ENCODE measurements at regions not wholly inside any gene's neighbourhood (a gene's known extent, or its start where the extent isn't known, plus 50 kb on each side); places are given as distances from the start of the nearest gene placed in this dataset.

- H3K36me3 Mint-ChIP-seq: no peaks in the 10 kb centered on the region
- peaks cover 2% of the 10 kb centered on the region for H3K4me1 Mint-ChIP-seq
- no peak for TF ChIP-seq CTCF (IDR thresholded peaks at IDR 0.05; ENCODE audit: unreplicated experiment)
- peaks cover 10% of the 10 kb centered on the region for H3K9me3 Mint-ChIP-seq
- DNase-seq (ENCODE audit: low spot score in 2 of 2, unreplicated experiment in 2 of 2): no peak
- no peak overlapping the region for H3K27ac Mint-ChIP-seq
- H3K27me3 Mint-ChIP-seq (ENCODE audit: low read depth): no peaks in the 10 kb centered on the region
- H3K4me3 Mint-ChIP-seq: no peak overlapping the region
Observed at GRCh38 chr1:213549982-213550381, 437.8 kb upstream of the PROX1 start.

DNA sequence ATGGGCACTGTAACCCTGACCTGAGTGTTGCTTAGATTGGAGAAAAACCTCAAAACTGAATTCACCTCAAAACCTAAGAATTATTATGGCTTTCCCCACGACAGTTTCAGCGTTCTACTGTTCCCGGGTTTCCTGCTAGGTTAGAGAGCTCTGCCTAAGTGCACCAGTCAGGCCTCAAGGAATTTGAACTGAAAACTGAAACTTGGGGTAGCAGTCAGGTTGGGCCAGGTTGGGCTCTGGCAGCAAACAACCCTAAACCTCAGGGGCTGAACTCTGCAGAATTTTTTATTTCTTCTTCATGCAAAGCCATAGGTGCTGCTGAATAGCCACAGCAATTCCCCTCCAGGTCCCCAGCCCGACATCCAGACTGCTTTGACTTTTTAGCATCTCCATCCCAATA lies 437.0 kb upstream of the PROX1 start:
- H3K9me3 Mint-ChIP-seq: peaks cover 10% of the 10 kb centered on the region
- no peak for TF ChIP-seq CTCF (IDR thresholded peaks at IDR 0.05; ENCODE audit: unreplicated experiment)
- H3K27me3 Mint-ChIP-seq (ENCODE audit: low read depth): peaks cover 4% of the 10 kb centered on the region
- no peak overlapping the region for H3K4me3 Mint-ChIP-seq
- no peaks in the 10 kb centered on the region for H3K36me3 Mint-ChIP-seq
- H3K4me1 Mint-ChIP-seq: peaks cover 2% of the 10 kb centered on the region
- DNase-seq (ENCODE audit: low spot score in 2 of 2, unreplicated experiment in 2 of 2): no peak
- no peak overlapping the region for H3K27ac Mint-ChIP-seq

DNA sequence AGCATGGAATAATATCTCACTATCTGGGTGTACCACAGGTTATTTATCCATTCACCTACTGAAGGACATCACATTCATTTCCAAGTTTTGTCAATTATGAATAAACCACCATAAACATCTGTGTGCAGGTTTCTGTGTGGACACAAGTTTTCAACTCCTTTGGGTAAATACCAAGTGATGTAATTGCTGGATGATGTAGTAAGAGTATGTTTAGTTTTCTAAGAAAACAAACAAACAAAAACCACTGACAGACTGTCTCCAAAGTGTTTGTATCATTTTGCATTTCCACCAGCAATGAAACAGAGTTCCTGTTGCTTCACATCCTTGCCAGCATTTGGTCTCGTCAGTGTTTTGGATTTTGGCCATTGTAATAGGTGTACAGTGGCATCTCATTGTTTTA lies 435.7 kb upstream of the PROX1 start:
- no peak overlapping the region for H3K4me3 Mint-ChIP-seq
- no peaks in the 10 kb centered on the region for H3K4me1 Mint-ChIP-seq
- no peak for TF ChIP-seq CTCF (IDR thresholded peaks at IDR 0.05; ENCODE audit: unreplicated experiment)
- peaks cover 12% of the 10 kb centered on the region for H3K27me3 Mint-ChIP-seq (ENCODE audit: low read depth)
- DNase-seq (ENCODE audit: low spot score in 2 of 2, unreplicated experiment in 2 of 2): no peak
- peaks cover 10% of the 10 kb centered on the region for H3K9me3 Mint-ChIP-seq
- no peaks in the 10 kb centered on the region for H3K36me3 Mint-ChIP-seq
- H3K27ac Mint-ChIP-seq: no peak overlapping the region

- Mint-ChIP-seq H3K27me3 (ENCODE audit: low read depth) (peaks cover 18% of the 10 kb centered on the region), H3K9me3 (peaks cover 42% of the 10 kb centered on the region), H3K4me3 (no peak overlapping the region), H3K27ac (no peak overlapping the region), H3K36me3 (no peaks in the 10 kb centered on the region), H3K4me1 (no peaks in the 10 kb centered on the region)
- no peak for DNase-seq (ENCODE audit: low spot score in 2 of 2, unreplicated experiment in 2 of 2)
- no peak for TF ChIP-seq CTCF (IDR thresholded peaks at IDR 0.05; ENCODE audit: unreplicated experiment)
Observed at GRCh38 chr1:213560226-213560625, 427.5 kb upstream of the PROX1 start.

DNA sequence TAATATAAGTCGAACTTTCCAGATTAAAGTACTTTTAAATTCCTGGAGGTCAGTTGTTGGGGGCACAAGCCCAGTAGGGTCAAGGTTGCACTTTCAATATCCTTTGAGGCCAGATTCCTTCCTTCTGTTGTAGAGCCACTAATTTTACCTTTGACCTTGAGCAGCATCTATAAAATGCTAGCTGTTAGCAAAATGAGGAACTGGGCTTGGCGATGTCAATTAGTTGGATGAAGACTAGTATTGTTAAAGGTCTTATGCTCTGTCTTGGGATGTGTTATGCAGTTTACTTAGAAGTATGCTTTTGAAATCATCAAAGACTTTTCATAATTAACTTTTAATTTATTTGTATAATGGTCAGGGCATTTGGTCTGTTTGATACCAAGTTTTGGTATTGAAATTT lies 425.9 kb upstream of the PROX1 start:
- H3K4me1 Mint-ChIP-seq: no peaks in the 10 kb centered on the region
- DNase-seq (ENCODE audit: low spot score in 2 of 2, unreplicated experiment in 2 of 2): no peak
- H3K4me3 Mint-ChIP-seq: no peak overlapping the region

More for the DNA sequence above, 425.9 kb upstream of the PROX1 start:
- Mint-ChIP-seq H3K36me3 (peaks cover 2% of the 10 kb centered on the region), H3K9me3 (peaks cover 56% of the 10 kb centered on the region), H3K27ac (no peak overlapping the region), H3K27me3 (ENCODE audit: low read depth) (peaks cover 7% of the 10 kb centered on the region)
- TF ChIP-seq CTCF (IDR thresholded peaks at IDR 0.05; ENCODE audit: unreplicated experiment): no peak

Data from mesothelial cell of epicardium (in vitro differentiated cells).